Thoracic aorta (tissue), 2 donors: ENCODE measurements at regions not wholly inside any gene's neighbourhood (a gene's known extent, or its start where the extent isn't known, plus 50 kb on each side); places are given as distances from the start of the nearest gene placed in this dataset.

ENCODE experiments used
- ATAC-seq: fragments of 150-250 bp; one replicate; pipeline ENCODE4 v1.8.0; 2017; ENCODE audit warnings: low read depth; ENCODE audit not compliant: insufficient number of reproducible peaks, low FRiP score
- DNase-seq: peaks from one replicate; pipeline ENCODE4 v3.0.0-alpha.2; 2020; ENCODE audit warnings: low spot score
- H3K27ac ChIP-seq, 2 donors: fragments of 200-600 bp; sonication (generic); 1 replicate in 1 of 2; 2 replicates in 1 of 2; pipeline ENCODE4 v1.5.1; 2016; ENCODE audit warnings: mild to moderate bottlenecking in 2 of 2, moderate library complexity in 2 of 2
- H3K27me3 ChIP-seq: fragments of 200-600 bp; sonication (generic); replicated peaks from 2 replicates; pipeline ENCODE4 v1.6.0; 2016; ENCODE audit warnings: mild to moderate bottlenecking; ENCODE audit not compliant: insufficient read depth
- H3K36me3 ChIP-seq: fragments of 200-600 bp; sonication (generic); one replicate; pipeline ENCODE4 v1.5.1; 2016
- H3K4me1 ChIP-seq, 2 donors: fragments of 200-600 bp; sonication (generic); 1 replicate in 1 of 2; 2 replicates in 1 of 2; pipeline versions ENCODE4 v1.5.1 to v1.6.0; 2016; ENCODE audit warnings: low read depth in 2 of 2, mild to moderate bottlenecking in 1 of 2; ENCODE audit not compliant: control insufficient read depth in 1 of 2
- H3K4me3 ChIP-seq: fragments of 200-600 bp; sonication (generic); 2 replicates; pipeline ENCODE4 v1.5.1; 2016; ENCODE audit warnings: mild to moderate bottlenecking
- H3K9me3 ChIP-seq: fragments of 200-600 bp; sonication (generic); 2 replicates; pipeline ENCODE4 v1.5.1; 2016
- CTCF ChIP-seq: fragments of 200-600 bp; sonication (generic); IDR thresholded peaks from one replicate; pipeline ENCODE4 v1.5.1; 2019; ENCODE audit warnings: antibody characterized with exemption

GRCh38 chr11:82458147-82458546, 275.5 kb downstream of the FAM181B start:
- ATAC-seq (no peak), DNase-seq (no peak)
- no peak overlapping the region for H3K4me3 ChIP-seq
- H3K9me3 ChIP-seq, result no peaks in the 10 kb centered on the region
- no peaks in the 10 kb centered on the region for H3K27me3 ChIP-seq
- no peaks in the 10 kb centered on the region for H3K36me3 ChIP-seq
- H3K4me1 ChIP-seq, result no peaks in the 10 kb centered on the region
- no peak for TF ChIP-seq CTCF
- H3K27ac ChIP-seq, result no peak overlapping the region

DNA sequence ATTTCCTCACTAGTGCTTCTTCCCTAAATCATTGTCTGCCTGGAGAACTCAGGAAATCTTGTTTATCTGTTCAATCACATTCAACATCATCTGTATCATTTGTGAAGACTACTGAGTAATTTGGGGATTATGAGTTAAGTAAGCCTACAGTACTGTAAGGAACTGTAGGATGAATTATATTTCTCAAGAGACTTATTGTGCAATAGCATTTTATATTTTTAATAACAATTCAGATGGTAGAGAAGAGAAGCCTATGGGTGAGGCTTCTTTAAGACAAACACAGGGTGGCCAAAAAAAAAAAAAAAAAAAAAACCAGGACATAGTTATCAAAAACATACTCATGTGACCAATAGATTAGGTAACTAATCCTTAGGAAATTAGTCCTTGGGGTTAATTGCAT, 282.7 kb downstream of the FAM181B start:
- no peak overlapping the region for H3K27ac ChIP-seq
- H3K4me3 ChIP-seq, result no peak overlapping the region
- H3K9me3 ChIP-seq, result no peaks in the 10 kb centered on the region
- no peak for TF ChIP-seq CTCF
- H3K27me3 ChIP-seq, result no peaks in the 10 kb centered on the region
- ATAC-seq (no peak), DNase-seq (no peak)
- H3K4me1 ChIP-seq, result no peaks in the 10 kb centered on the region
- no peaks in the 10 kb centered on the region for H3K36me3 ChIP-seq

GRCh38 chr11:82406611-82407010, 327.1 kb downstream of the FAM181B start:
- no peak for TF ChIP-seq CTCF
- ATAC-seq (no peak), DNase-seq (no peak)
- Histone ChIP-seq H3K4me1 (no peaks in the 10 kb centered on the region), H3K4me3 (no peak overlapping the region), H3K9me3 (no peaks in the 10 kb centered on the region), H3K36me3 (no peaks in the 10 kb centered on the region), H3K27me3 (no peaks in the 10 kb centered on the region), H3K27ac (no peak overlapping the region)

GRCh38 chr11:82405421-82405820, 328.2 kb downstream of the FAM181B start:
- no peak for TF ChIP-seq CTCF
- no peak for ATAC-seq
- H3K4me3 ChIP-seq, result no peak overlapping the region
- H3K9me3 ChIP-seq, result no peaks in the 10 kb centered on the region
- no peaks in the 10 kb centered on the region for H3K27me3 ChIP-seq
- H3K27ac ChIP-seq, result no peak overlapping the region
- no peak for DNase-seq
- no peaks in the 10 kb centered on the region for H3K4me1 ChIP-seq
- no peaks in the 10 kb centered on the region for H3K36me3 ChIP-seq

DNA sequence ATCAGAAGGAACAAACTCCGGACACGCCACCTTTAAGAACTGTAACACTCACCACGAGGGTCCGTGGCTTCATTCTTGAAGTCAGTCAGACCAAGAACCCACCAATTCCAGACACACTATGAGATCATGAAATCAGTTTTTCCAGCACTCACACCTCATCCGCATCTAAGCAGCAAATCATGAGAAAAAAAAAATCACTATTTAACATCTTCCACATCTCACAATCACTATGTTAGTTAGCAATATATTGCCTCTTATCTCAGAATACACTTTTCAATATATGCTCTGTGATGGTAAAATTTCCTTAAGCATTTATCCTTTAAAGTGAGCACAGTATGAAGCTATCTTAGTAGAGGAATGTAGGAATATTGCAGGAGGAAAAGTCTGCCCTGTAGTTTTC, 328.7 kb downstream of the FAM181B start:
- no peaks in the 10 kb centered on the region for H3K4me1 ChIP-seq
- DNase-seq (no peak), ATAC-seq (no peak)
- H3K9me3 ChIP-seq, result no peaks in the 10 kb centered on the region
- no peaks in the 10 kb centered on the region for H3K36me3 ChIP-seq
- no peaks in the 10 kb centered on the region for H3K27me3 ChIP-seq
- TF ChIP-seq CTCF, result no peak
- H3K27ac ChIP-seq, result no peak overlapping the region
- no peak overlapping the region for H3K4me3 ChIP-seq
